ENCODE measurements at regions not wholly inside any gene's neighbourhood (a gene's known extent, or its start where the extent isn't known, plus 50 kb on each side); places are given as distances from the start of the nearest gene placed in this dataset.
"Not testable (repeated sequence)": the region's sequence is repeated elsewhere in the genome, so short reads cannot be mapped to it uniquely, and the experiment has no call there.

GRCh38 chr1:102693345-102693744 is 415.0 kb downstream of the COL11A1 start:
- no peak for DNase-seq (ENCODE audit: low read depth)
- no peak overlapping the region for H3K4me3 ChIP-seq (replicated peaks; ENCODE audit: low read depth, low read length)
- TF ChIP-seq CTCF (IDR thresholded peaks at IDR 0.05; ENCODE audit: low read length, missing control alignments): no peak

- no peak for DNase-seq (ENCODE audit: low read depth)
- no peak for TF ChIP-seq CTCF (IDR thresholded peaks at IDR 0.05; ENCODE audit: low read length, missing control alignments)
- H3K4me3 ChIP-seq (replicated peaks; ENCODE audit: low read depth, low read length): no peak overlapping the region
Observed at GRCh38 chr1:102691592-102692090, 416.7 kb downstream of the COL11A1 start.

- no peak for TF ChIP-seq CTCF (IDR thresholded peaks at IDR 0.05; ENCODE audit: low read length, missing control alignments)
- no peak for DNase-seq (ENCODE audit: low read depth)
- no peak overlapping the region for H3K4me3 ChIP-seq (replicated peaks; ENCODE audit: low read depth, low read length)
Observed at GRCh38 chr1:102687383-102687782, 420.9 kb downstream of the COL11A1 start.

- no peak for TF ChIP-seq CTCF (IDR thresholded peaks at IDR 0.05; ENCODE audit: low read length, missing control alignments)
- no peak for DNase-seq (ENCODE audit: low read depth)
Observed at GRCh38 chr1:102661481-102661880, 446.8 kb downstream of the COL11A1 start.

GRCh38 chr1:102659876-102660483 is 448.3 kb downstream of the COL11A1 start:
- not testable (repeated sequence) for H3K4me3 ChIP-seq (replicated peaks; ENCODE audit: low read depth, low read length); DNase-seq (ENCODE audit: low read depth)

More at GRCh38 chr1:102661481-102661880, 446.8 kb downstream of the COL11A1 start:
- no peak overlapping the region for H3K4me3 ChIP-seq (replicated peaks; ENCODE audit: low read depth, low read length)

GRCh38 chr1:102655034-102655433 is 453.3 kb downstream of the COL11A1 start:
- DNase-seq (ENCODE audit: low read depth): no peak
- H3K4me3 ChIP-seq (replicated peaks; ENCODE audit: low read depth, low read length): no peak overlapping the region
- no peak for TF ChIP-seq CTCF (IDR thresholded peaks at IDR 0.05; ENCODE audit: low read length, missing control alignments)

- no peak overlapping the region for H3K4me3 ChIP-seq (replicated peaks; ENCODE audit: low read depth, low read length)
- TF ChIP-seq CTCF (IDR thresholded peaks at IDR 0.05; ENCODE audit: low read length, missing control alignments): no peak
- DNase-seq (ENCODE audit: low read depth): peak; percentile 39
Observed at GRCh38 chr1:102640872-102641271, 467.4 kb downstream of the COL11A1 start.

Data from fibroblast of pulmonary artery (primary cell).